GM18873 (cell line): ENCODE measurements at regions not wholly inside any gene's neighbourhood (a gene's known extent, or its start where the extent isn't known, plus 50 kb on each side); places are given as distances from the start of the nearest gene placed in this dataset.
"Not testable (repeated sequence)": the region's sequence is repeated elsewhere in the genome, so short reads cannot be mapped to it uniquely, and the experiment has no call there.

Source experiments
- ATAC-seq: cut with Tn5 transposase; IDR thresholded peaks from one replicate; pipeline ENCODE4 v1.9.1; 2021; ENCODE audit warnings: mild to moderate bottlenecking, moderate library complexity, moderate number of reproducible peaks; ENCODE audit not compliant: unreplicated experiment, low FRiP score

GRCh38 chr11:38208951-38209350, 1610.9 kb upstream of the RAG2 start:
- ATAC-seq = no peak

GRCh38 chr11:38206663-38207062, 1608.6 kb upstream of the RAG2 start:
- ATAC-seq = no peak

- no peak for ATAC-seq
Observed at GRCh38 chr11:38191101-38191500, 1593.1 kb upstream of the RAG2 start.

GRCh38 chr11:38182126-38182866, 1584.3 kb upstream of the RAG2 start:
- no peak for ATAC-seq

GRCh38 chr11:38176686-38177322, 1578.8 kb upstream of the RAG2 start:
- ATAC-seq = no peak

- no peak for ATAC-seq
Observed at GRCh38 chr11:38173676-38174075, 1575.6 kb upstream of the RAG2 start.

- ATAC-seq = no peak
Observed at GRCh38 chr11:38169286-38169685, 1571.2 kb upstream of the RAG2 start.

- no peak for ATAC-seq
Observed at GRCh38 chr11:38163526-38163925, 1565.5 kb upstream of the RAG2 start.

- ATAC-seq = no peak
Observed at GRCh38 chr11:38160433-38160832, 1562.4 kb upstream of the RAG2 start.

- no peak for ATAC-seq
Observed at GRCh38 chr11:38159038-38159437, 1561.0 kb upstream of the RAG2 start.

GRCh38 chr11:38156495-38157146, 1558.6 kb upstream of the RAG2 start:
- no peak for ATAC-seq

GRCh38 chr11:38155856-38156255, 1557.8 kb upstream of the RAG2 start:
- no peak for ATAC-seq

GRCh38 chr11:38153985-38154384, 1555.9 kb upstream of the RAG2 start:
- ATAC-seq = no peak

- no peak for ATAC-seq
Observed at GRCh38 chr11:38143852-38144251, 1545.8 kb upstream of the RAG2 start.

- ATAC-seq = no peak
Observed at GRCh38 chr11:38138972-38139371, 1540.9 kb upstream of the RAG2 start.

GRCh38 chr11:38136887-38137286, 1538.9 kb upstream of the RAG2 start:
- ATAC-seq = no peak

GRCh38 chr11:38131535-38131934, 1533.5 kb upstream of the RAG2 start:
- no peak for ATAC-seq

GRCh38 chr11:38130976-38131375, 1532.9 kb upstream of the RAG2 start:
- no peak for ATAC-seq

GRCh38 chr11:38130514-38130913, 1532.5 kb upstream of the RAG2 start:
- ATAC-seq = no peak

- no peak for ATAC-seq
Observed at GRCh38 chr11:38123673-38124072, 1525.6 kb upstream of the RAG2 start.

GRCh38 chr11:38116616-38117015, 1518.6 kb upstream of the RAG2 start:
- not testable (repeated sequence) for ATAC-seq

- ATAC-seq = not testable (repeated sequence)
Observed at GRCh38 chr11:38115381-38115780, 1517.3 kb upstream of the RAG2 start.
